ENCODE measurements at regions not wholly inside any gene's neighbourhood (a gene's known extent, or its start where the extent isn't known, plus 50 kb on each side); places are given as distances from the start of the nearest gene placed in this dataset.
A peak's percentile ranks its signal among the peaks of the same experiment; 100 is the strongest.
"Not testable (repeated sequence)": the region's sequence is repeated elsewhere in the genome, so short reads cannot be mapped to it uniquely, and the experiment has no call there.

DNA sequence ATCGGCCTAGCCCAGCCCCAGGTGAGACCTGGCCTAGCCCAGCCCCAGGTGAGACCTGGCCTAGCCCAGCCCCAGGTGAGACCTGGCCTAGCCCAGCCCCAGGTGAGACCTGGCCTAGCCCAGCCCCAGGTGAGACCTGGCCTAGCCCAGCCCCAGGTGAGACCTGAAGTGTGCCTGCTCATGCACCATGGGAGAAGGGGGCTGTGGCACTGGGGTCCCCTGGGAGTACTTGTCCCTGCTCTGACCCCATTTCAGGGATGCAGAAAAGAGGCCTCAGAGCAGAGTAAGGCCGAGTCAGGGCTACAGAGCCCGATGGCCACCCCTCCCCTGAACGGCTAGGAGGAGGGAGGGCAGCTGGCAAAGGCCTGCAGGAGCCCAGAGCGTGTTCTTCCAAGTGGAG is 129.6 kb downstream of the CRYBB2 start:
- not testable (repeated sequence) for DNase-seq (ENCODE audit: low read depth in 4 of 4, low spot score in 1 of 4)

DNA sequence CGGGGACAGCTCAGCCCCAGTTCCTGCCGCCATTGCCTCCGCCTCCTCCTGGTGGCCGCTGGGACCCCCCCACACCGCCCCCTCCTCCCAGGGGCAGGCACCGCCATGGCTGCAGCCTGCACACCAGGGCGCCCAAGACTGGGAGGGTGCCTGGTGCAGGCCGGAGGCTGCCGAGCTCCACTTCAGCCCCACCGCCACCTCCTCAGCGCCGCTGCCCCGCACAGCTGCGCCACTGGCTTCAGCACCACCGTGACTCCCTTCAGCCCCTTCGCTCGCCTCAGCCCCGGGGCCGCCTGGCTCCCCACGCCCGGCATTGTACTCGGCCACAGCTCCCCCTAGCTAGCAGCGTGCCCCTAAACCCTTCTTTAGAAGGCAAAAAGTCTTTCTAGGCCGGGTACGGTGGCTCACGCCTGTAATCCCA is 131.1 kb downstream of the CRYBB2 start:
- DNase-seq (ENCODE audit: low read depth in 4 of 4, low spot score in 1 of 4) = no peak

DNA sequence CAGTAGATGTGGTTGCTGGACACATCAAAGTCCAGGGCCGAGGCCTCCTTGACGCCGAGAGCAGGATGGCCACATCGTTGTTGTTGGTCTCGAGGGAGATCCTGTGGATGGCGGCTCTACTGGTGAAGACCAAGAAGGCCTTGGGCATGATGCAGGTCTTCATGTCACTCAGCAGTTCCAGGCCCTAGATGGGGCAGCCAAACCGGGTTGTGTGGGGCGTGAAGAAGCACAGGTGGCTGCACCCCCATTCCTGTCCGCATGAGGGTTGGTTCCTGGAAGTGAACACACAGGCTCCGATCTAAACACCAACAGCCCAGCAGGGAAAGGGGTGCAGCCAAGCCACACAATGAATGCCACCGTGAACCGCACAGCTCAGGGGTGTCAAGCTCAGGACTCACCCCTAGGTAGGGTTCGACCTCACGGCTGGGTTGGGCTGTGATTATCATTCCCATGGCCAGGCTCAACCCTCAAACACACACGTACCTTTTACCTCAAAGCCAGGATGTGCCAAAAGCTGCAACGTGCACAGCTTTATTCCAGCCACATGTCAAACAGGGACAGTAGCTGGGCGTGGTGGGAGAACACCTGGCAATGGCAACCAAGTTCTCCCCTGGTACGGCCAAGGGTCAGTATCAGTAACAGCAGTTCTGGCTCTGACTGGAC is 132.3 kb downstream of the CRYBB2 start:
- no peak for DNase-seq (ENCODE audit: low read depth in 4 of 4, low spot score in 1 of 4)

DNA sequence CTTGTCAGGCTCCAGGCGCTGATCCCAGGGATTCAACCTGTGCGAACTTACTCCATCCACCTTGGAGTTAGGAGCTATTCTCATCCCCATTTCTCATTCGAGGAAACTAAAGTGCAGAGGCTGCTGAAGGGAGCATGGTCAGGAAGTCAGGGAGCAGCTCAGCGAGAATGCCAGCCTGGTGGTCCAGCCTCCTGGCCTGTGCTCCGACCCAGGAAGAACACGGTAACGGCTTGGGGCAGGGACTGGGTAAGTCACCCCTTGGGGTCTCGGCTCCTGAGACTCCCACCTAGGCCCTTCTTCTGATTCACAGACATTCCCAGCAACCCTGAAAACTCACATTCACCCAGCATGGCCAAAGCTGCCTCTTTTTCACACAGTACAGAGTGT is 132.8 kb downstream of the CRYBB2 start:
- no peak for DNase-seq (ENCODE audit: low read depth in 4 of 4, low spot score in 1 of 4)

DNA sequence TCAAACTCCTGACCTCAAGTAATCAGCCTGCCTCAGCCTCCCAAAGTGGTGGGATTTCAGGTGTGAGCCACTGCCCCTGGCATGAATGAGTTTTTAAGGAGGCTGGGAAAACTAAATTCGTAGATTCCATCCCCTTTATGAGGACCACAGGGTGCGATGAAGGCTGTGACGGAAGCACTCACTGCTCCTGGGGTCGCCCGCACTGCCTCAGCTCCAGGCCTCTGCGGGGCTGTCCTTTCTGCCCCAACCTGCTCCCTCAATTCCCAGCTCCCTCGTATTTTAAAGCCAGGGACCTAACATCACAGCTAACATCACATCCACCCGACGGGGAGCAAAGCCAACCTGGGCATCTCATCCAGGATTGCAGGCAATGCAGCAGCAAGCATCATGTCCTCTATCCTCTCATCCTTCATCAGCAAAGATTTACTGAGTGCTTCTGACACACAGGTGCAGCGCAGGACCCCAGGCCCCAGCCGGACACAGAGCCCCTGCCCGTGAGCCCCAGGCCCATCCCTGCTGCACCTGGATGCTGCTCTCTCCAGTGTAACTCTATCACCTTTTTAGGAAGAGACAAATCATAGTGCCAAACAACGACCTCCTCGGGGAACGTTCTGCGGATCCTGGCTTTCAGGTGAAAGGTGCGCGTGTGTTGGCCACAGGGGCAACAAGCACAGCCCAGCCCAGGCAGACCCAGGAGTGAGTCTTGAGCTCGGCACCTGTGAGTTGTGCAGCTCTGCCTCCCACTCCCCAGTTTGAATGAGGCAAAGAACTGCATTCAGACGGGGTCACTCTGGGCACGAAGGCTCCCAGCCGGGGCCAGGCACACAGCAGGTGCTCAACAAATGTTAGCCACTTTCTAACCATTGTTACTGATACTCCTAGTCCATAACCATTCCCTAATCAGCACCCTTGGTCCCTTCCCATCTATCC is 134.3 kb downstream of the CRYBB2 start:
- no peak for DNase-seq (ENCODE audit: low read depth in 4 of 4, low spot score in 1 of 4)

DNA sequence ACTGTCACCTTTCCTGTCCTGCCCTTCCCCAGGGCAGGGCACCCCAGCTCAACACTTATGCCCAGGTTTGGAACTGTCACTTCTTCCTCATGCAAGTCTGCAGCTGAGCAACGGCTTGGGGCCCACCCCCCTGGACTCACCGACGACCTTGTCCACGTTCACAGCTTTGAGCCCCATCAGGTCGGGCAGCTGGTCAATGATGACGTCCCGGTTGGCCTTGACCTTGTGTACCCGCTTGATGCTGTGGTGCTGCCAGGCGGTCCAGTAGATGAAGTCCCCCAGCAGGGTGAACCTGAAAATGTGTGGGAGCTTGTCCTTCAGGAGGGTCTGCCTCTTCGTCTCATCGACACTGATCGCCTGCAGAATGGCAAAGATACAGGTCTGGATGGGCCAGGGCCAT is 135.0 kb downstream of the CRYBB2 start:
- no peak for DNase-seq (ENCODE audit: low read depth in 4 of 4, low spot score in 1 of 4)

DNA sequence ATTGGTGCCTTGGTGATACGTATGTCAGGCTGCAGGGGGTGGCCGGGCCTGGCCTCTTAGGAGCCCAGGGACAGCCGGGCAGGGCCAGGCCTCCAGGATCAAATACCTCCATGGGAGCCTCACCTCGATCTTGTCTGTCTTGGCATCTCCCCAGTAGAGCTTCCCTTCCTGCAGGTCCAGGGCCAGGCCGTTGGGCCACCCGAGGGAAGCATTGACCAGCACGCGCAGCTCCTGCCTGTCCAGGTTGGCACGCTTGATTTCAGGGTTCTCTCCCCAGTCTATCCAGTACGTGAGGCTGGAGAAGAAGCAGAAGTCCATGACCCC is 137.7 kb downstream of the CRYBB2 start:
- DNase-seq (ENCODE audit: low read depth in 4 of 4, low spot score in 1 of 4) = no peak

DNA sequence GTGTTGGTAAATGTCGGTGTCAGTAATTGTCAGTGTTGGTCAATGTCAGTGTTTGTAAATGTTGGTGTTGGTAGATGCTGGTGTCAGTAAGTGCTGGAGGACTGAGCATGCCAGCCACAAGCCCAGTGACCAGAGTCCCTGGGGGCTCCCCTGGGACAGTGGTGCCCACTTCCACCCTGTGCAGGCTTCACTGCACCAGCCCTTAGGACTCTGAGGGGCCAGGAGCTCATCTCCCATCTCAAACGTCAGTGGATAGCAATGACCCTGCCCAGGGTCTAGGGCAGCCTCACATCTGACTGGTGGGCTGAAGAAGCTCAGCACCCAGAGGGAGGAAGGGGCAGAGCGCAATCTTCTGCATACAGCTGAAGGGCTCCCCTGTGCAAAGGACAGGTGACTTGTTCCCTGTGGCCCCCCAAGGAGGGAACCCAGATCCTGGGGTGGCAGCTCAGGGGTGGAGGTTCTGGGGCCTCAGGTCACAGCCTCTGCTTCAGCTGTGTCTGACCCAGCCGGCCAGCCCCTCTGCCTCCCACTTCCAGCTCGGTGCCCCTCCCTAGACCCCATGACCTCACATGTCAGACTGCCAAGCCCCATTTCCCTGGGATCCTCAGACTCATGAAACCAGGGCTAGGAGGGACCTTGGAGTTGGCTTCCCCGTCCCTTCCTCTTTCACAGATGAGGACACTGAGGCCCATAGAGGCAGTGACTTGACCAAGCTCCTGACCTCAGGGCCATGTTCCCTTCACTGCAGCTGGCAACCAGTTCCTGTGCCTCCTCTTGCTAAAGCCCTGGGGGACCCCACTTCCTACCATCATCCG is 138.4 kb downstream of the CRYBB2 start:
- DNase-seq (ENCODE audit: low read depth in 4 of 4, low spot score in 1 of 4) = no peak

DNA sequence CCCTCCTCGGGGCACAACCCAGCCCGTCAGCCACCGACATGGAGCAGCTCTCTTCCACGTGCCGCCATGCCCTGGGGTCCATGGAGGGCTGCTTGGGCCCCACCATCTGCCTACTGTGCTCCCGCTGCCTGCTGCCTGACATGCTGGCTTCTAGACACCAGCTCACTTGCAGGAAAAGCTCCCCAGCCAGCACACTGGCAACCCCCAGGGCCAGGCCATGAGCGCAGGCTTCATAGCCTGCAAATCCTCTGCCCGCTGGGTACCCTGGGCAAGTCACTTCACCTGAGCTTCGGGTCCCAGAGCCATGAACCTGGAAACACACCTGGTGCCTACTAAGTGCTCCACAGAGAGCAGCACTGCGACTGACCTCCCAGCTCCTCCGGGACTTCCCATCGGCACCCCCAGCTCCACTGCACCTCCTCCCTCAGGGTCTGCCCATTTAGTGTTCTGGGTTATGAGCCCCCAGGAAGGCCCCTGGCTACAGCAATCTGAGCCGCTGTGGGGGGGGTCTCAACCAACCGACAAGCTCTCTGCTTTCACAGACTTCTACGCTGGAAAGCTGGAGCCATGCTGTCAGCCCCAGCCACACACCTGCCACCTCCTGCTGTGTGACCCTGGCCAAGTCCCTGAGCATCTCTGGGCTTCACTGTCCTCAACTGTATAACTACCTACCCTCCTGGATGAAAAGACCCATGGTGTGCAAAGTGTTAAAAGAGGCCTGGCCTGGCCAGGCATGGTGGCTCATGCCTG is 139.2 kb downstream of the CRYBB2 start:
- no peak for DNase-seq (ENCODE audit: low read depth in 4 of 4, low spot score in 1 of 4)

DNA sequence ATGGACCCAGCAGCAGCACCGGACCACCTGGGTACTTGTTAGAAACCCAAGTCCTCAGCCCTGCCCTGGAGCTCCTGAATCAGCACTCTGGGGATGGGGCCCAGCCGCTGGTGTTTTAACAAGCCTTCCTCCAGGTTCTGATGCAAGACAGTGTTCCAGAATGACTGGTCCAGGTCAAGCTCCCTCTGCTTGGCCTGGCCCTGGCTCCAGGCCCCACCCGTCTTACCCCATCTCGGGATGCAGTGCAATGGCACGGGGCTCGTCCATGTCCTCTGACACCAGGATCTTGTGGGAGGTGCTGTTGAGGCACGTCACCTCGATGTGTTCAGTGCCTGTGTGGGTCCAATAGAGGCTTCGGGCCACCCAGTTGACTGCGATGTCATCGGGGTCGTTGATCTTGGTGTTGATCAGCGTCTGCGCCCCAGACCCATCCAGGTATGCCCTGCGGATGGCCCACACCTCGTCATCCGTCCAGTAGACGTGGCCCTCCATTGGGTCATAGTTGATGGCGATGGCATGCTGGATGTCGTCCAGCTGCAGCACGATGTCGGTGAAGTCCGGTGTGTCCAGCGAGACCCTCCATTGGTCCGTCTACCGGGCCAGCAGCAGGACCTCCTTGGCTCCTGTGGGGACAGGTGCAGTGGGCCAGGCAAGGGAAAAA is 140.3 kb downstream of the CRYBB2 start:
- DNase-seq (ENCODE audit: low read depth in 4 of 4, low spot score in 1 of 4) = no peak

DNA sequence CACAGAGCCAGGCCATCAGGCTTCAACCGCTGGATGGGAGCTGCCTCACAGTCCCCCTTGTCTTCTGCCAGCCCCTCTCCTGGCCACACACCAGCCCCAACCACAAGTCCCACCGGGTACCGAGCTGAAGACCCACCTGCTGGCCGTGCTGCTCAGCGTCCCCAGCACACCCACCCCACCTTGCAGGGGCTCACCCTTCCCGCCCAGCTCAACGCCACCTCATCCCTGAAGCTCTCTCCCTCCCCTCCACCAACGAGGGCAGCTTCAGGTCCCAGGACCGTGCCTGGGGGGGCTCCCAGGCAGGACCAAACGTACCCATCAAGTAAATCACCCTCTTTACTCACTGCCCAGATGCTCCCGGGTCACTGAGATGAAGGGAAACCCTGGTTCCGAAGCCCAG is 141.0 kb downstream of the CRYBB2 start:
- no peak for DNase-seq (ENCODE audit: low read depth in 4 of 4, low spot score in 1 of 4)

DNA sequence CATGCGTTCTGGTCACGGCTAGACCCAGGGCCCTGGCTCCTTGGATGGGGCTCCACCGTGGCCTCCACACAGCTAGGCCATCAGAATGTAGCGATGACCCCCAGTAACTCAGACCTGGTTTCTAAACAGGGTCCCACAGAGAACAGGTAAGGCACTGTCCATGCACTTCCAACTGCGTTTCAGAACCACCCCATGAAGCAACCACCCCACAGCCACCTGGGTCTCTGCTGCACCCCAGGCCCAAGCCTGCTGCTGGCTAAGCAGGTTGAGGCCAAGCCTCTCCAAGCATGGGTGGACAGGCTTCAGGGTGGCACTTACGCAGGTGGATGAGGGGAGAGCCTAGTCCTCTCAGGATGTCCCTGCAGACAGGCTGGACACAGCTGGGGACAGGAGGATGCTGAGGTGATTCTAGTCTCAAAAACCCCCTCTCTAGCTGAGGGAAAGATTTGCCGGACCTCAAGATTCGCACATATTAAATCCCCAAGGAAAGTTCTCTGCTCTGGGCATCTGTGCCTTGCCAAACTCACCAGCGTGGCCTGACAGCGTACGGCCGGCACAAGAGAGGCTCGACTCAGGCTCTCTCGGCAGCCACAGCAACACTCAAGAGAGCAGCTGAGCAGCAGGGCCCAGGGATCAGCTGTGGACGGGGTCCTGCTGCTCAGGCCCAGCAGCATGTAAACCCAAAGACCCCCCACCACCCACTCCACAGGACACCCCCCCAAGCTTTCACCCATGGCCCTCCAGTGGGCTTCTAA is 141.6 kb downstream of the CRYBB2 start:
- DNase-seq (ENCODE audit: low read depth in 4 of 4, low spot score in 1 of 4) = no peak

DNA sequence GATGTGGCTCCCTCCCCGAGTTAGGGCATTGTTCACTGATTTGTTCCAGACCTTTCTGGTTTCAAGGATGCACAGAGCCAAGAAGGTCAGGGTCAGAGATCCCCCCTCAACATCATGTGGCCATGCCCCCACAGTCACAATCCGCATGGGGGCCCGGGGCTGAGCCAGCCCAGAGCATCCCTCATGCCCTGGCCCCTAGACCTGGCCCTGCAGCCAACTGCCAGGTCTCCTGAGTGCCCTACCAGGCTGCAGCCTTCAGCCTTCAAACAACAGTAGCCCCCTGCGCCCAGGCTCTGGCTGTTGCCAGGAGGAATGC is 142.4 kb downstream of the CRYBB2 start:
- no peak for DNase-seq (ENCODE audit: low read depth in 4 of 4, low spot score in 1 of 4)

DNA sequence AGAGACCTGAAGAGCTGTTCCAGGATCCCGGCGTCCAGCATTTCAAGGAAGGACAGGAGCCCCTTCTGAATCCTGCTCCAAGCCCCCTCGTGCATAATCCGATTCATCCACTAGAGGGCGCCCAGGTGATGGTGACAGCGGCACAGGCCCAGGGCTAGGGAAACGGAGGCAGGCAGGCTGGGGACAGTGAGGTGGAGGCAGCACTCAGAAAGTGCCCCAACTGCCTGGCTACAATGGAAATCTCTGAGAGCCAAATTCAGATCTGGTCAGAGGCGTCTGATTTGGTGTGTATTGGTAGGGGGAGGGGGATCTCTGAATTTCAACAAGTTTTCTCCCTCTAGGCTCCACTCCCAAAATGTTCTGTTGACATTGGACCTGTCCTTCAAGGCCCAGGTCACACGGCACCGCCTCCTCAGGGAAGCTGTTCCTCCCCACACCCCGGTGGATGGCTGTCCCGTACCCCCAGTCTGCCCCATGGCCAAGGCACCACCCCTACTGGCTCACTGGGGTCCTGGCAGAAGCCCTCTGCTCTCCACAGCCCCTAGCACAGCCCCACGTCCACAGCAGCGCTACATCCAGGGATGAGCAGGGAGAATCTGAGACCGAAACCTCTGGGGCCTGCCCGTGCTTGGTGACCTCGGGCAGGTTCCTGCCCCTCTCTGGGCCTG is 142.9 kb downstream of the CRYBB2 start:
- DNase-seq (ENCODE audit: low read depth in 4 of 4, low spot score in 1 of 4) = peak; percentile 47 to 70 (median 64)

DNA sequence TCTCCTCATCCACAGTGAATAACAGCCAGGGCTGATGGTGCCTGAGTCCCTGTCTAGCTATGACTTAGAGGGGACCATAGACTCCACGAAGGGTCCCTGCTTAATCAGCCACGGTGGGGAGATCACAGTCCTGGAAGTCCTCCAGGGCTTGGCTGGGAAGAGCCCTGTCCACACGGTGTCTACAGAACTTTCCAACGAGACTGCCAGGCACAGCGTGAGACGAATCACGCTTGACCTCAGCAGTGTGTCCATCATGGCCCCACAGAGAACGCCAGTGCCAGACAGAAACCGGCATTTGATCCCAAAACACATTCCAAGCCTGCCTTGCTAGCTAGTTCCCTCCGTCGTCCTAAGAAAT is 143.4 kb downstream of the CRYBB2 start:
- DNase-seq (ENCODE audit: low read depth in 4 of 4, low spot score in 1 of 4) = no peak

DNA sequence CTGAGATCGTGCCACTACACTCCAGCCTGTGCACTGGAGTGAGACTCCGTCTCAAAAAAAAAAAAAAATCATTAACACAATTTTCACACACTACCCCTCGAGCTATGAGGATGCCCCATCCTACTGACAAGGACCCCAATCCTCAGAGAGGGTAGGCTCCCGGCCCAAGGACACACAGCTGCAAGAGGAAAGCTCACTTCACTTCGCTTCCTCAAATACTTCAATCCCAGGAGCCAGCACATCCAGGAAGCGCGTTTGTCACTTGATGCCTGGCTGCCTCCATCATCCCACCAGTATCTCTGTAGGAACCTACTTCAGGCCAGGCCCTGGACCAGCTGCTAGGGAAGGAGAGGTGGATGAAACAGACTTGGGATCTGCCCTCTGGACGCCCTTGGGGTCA is 144.0 kb downstream of the CRYBB2 start:
- no peak for DNase-seq (ENCODE audit: low read depth in 4 of 4, low spot score in 1 of 4)

DNA sequence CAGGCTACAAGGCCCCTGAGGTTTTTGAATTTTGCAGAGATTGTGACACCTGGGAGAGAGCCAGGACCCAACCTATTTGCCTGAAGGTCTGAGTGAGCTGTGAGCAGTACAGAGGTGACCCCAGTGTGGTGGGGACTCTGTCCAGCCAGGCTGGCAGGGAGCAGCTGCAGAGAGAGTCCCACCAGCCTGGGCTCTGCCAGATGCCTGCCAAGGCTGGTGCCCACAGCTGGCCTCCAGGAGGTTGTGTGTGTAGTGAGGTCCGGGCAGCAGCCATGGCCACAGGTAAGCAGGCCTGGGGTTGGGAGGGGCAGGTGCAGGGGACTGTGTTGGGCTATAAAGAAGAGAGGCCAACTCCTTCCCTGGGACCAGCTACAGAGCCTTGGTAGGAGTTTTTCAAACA is 144.8 kb downstream of the CRYBB2 start:
- no peak for DNase-seq (ENCODE audit: low read depth in 4 of 4, low spot score in 1 of 4)

DNA sequence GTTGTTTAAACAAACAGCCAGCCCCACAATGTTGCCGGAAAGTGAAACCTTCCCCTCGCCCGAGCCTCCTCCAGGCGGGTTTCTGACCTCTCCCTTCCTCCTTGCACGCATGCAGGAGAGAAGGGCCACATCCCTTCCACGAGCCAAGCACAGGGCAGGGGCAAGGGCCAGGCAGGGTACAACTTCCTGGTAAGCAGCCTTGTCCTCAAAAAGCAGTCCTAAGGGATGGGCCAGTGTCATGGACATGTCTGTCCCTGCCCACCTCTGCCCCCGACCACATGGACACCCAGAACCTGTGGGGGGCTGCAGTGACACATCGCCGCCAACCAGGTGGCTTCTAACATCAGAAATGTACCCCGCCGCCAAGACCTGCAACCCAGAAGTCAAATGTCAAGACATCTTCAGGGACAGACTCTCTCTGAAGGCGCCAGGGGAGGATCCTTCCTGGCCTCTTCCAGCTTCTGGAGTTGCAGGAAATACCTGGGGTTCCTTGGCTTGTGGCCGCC is 145.3 kb downstream of the CRYBB2 start:
- no peak for DNase-seq (ENCODE audit: low read depth in 4 of 4, low spot score in 1 of 4)

DNA sequence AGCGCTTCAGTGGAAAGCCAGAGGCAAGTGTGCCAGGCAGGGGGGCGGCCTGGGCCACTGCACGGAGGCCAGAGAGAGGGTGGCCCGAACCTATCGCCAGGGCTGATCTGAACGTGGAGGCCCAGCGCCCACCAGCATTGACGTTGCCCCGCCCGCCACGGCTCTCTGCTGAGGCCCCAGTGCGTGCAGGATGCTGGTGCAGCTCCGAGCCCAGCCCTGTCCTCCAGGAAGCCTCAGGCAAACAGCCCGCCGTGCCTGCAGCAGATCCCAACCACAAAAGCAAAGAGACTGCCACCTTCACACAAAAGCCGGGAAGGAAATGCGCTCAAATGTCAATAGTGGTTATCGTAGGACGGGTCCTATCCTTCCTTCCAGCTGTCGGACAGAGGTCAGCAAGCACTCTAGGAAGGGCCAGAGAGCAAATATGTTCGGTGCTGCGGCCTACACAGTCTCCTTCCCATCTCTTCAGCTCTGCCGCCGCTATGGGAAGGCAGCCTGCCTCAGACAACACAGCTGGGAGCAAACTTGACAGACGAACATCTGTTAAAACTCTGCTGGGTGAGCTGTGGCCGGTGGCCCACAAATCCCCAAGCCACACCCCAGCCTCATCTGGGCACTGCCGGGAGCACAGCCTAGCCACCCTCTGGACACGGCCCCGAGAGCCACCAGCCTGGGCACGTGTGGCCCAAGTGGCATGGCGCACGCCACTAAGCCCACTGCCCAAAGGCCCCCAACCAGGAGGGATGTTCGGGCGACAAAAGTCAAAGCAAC is 146.2 kb downstream of the CRYBB2 start:
- no peak for DNase-seq (ENCODE audit: low read depth in 4 of 4, low spot score in 1 of 4)

Measured in stimulated activated CD4-positive, alpha-beta T cell treated with anti-CD3 and anti-CD28 coated beads, Interleukin-1b, Interleukin-23, amount 100 ng/mL, for 24 hours (primary cell).